SKM-1 treated with dmso at 0.1 percent for 144 hours (cell line): ENCODE measurements at regions not wholly inside any gene's neighbourhood (a gene's known extent, or its start where the extent isn't known, plus 50 kb on each side); places are given as distances from the start of the nearest gene placed in this dataset.

Source experiments
- DNase-seq: peaks from one replicate; lab custom pipeline; 2025; ENCODE audit not compliant: unreplicated experiment; lab: John Stamatoyannopoulos, UW

- no peak for DNase-seq
Measured at GRCh38 chr4:28709891-28710290, 1849.2 kb downstream of the STIM2 start.

GRCh38 chr4:28723371-28723770 is 1862.7 kb downstream of the STIM2 start:
- no peak for DNase-seq

- DNase-seq: no peak
Measured at GRCh38 chr4:28724239-28724638, 1863.6 kb downstream of the STIM2 start.

DNA sequence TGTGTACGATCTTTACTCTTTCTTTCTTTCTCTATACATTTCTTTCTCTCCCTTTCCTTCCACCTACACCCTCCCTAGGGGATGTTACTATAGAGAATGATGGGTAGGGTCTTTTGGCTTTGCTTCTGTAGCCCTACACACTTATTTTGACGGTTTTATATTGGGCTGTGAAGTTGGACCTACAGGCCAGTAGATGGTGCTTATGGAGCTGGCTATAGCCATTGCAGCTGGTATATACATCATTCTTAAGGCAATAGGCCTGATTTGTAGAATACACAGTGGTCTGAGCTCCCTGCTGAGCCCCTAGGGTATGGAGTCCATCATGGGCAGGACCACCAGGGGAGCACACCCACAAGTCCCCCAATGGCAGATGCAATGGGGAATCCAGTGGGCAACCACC is 1869.7 kb downstream of the STIM2 start:
- DNase-seq: no peak

DNA sequence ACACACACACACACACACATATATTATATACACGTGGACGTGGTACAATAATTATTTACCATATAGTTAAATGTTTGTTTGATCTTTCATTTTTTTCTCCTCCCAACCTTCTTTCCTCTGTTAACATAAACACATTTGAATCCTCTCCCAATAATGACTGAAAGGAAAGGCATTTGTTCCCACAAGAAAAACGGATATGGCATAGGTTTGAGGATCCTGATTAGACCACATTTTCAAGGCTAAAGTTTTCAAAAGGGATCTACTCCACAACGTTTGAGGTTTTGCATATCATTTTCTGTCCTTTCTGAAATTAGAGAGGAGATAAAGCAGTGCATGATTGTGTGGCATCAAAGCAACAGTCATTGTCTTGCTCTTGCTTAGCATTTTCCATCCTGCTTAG is 1883.4 kb downstream of the STIM2 start:
- DNase-seq: no peak

- DNase-seq: no peak
Measured at GRCh38 chr4:28754376-28754775, 1893.7 kb downstream of the STIM2 start.

DNA sequence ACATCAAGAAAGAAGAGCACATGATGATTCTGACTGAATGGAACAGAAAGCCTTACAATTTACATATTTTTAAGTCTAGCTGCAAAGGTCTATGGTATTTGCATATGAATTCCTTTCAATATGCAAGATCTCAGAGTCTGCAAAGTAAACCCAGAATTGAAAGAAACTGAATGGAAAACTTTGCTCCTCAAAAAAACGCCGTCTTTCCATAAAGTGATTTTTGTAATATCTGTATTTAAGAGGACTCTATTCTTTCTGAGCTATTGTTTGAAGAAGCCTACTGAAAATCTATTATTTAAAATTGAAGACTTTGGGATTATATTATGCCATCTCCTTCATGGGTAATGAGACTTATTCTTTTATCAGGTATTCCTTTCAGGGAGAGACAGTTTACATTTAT is 1894.4 kb downstream of the STIM2 start:
- DNase-seq: no peak

- no peak for DNase-seq
Measured at GRCh38 chr4:28759064-28759463, 1898.4 kb downstream of the STIM2 start.

- DNase-seq: no peak
Measured at GRCh38 chr4:28760003-28760402, 1899.4 kb downstream of the STIM2 start.

DNA sequence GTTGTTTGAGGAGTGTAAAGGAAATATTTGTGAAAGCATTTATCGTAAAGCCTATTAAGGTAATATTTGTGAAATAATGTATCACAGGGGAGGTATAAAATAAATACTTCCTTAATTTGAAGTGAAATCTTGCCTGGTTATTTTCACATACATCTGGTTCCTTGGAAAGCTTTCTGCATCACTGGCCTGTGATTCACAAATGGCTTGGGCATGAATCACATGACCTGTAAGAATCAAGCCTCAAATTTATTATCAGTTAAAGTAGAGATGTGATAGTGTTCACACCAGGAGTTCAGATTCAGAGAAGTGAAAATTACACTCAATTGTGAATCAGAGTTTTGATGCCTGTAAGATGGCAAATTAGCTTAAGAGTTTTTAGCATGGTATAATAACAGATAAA is 1911.4 kb downstream of the STIM2 start:
- no peak for DNase-seq

GRCh38 chr4:28772788-28773187 is 1912.1 kb downstream of the STIM2 start:
- no peak for DNase-seq

DNA sequence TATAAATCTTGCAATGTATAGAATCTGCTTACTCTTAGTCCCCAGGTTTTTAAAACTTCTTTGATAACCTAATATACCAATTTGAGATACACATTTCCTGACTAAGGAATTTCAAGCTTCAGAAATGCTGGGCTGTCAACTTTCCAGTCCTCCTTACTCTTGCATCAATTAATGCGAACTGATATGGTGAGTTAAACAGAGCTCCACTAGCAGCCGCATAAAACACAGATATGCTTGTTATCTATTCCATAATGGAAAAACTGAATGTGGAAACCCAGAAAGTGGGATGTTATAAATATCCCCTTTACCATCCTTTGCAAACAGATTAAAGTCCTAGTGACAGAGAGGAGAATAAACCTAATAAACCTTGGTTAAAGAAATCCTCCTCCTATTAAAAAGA is 1913.7 kb downstream of the STIM2 start:
- no peak for DNase-seq

DNA sequence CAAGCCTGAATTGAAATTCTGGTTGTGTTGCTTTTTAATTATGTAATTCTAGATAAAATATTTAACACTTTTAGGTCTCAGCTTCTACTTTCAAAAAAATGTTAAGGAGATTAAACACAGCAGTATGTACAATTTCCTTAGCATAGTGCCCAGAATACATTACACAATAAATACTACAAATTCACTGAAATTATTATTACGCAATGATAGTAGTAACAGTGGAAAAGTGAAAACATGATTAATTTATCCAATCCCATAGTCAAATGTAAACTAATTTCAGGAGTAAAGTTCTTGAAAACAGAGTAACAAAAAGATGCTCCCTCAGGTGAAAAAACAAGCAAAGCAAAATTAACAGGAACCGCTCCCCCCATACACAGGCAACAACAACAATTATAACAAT is 1915.4 kb downstream of the STIM2 start:
- no peak for DNase-seq

GRCh38 chr4:28784188-28784587 is 1923.5 kb downstream of the STIM2 start:
- no peak for DNase-seq

DNA sequence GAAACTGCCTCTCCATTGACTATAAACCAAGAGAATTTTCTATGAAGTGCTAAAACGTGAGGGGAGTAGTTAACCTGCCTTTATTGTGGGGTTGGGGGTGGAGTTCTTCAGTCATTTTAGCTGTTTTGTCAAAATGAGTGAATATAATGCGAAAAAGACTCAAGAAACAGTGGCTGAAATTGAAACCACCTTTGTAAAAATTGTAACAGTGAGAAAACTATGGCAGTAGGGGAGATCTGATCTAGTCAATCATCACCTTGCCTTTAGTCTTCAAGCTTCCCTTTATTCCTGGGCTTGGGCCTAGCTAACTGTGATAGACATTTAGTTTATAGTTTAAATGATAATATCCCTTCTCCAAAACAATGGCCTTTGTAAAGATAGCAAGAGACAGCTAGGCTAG is 1927.3 kb downstream of the STIM2 start:
- no peak for DNase-seq

- no peak for DNase-seq
Measured at GRCh38 chr4:28788929-28789490, 1928.4 kb downstream of the STIM2 start.

DNA sequence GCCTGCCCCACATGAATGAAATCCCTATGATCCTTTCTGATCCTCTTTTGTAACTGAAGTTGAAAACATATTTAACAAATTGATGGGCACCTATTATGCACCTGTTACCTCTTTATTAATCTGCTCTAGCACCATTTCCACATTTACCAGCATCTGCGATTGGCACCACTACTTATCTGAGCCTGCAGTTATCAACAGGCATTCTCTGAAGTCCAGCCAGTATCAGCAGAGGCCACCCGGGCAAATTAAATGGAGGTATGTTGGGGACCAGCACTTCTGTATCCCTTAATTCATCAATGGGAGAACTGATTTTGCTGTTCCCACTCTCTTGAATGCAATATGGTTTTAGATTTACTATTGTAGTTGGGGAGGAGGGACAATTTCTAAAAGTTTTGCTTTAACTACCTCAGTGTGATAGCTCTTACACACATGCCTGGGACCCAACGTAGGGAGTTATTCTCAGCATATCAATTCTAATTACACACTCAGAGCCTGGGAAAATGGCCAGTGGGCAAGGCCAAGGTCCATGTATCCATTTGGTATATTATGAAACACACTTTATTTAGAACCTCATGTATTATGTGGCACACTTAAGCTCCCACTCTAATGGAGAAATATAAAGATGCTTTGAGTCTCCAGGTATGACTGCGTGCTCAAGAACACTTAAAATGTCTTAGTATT is 1927.1 kb upstream of the PCDH7 start:
- DNase-seq: no peak

GRCh38 chr4:28799696-28800095 is 1920.5 kb upstream of the PCDH7 start:
- DNase-seq: no peak

GRCh38 chr4:28811025-28811424 is 1909.1 kb upstream of the PCDH7 start:
- no peak for DNase-seq

DNA sequence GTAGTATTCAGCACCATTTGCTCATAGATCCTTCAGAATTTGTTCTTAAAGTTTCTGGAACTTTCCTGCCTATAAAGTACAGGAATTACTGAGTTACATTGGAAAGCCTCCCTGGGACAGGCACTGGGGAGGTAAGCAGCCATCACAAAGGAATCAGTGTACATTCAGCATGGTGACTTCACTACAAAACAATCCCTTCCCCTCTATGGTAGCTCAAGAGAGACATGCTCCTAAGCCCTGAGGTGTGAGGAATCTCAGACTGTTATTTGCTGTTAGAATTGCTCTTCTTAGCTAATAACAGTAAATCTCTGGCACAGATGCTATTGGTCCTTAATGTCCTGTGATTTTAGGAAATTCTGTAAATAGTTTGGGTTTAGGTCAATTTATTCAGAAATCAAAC is 1898.0 kb upstream of the PCDH7 start:
- DNase-seq: no peak

DNA sequence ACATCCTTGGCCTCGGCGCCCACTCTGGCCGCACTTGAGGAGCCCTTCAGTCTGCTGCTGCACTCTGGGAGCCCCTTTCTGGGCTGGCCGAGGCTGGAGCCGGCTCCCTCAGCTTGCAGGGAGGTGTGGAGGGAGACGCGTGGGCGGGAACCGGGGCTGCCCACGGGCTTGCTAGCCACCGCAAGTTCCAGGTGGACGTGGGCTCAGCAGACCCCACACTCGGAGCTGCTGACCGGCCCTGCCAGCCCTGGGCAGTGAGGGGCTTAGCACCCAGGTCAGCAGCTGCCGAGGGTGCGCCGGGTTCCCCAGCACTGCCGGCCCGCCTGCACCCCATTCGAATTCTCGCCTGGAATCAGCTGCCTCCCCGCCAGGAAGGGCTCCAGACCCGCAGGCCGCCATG is 1892.3 kb upstream of the PCDH7 start:
- DNase-seq: no peak

DNA sequence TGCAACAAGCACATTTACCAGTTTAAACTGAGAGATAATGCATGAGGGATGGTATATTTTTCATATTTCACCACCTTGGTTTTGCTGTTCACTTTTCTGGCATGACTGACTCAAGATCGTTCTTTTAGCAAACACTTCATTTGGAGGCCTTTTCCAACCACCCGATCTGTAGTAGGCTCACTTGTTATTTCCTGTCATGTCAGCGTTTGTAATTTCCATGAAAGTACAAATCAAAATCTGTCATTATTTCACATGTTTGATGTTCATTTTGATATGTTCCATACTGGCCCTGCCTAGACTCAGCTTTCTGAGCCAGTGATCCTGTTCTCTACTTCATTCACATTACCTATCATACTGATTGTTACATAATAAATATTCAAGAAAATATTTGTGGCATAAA is 1888.3 kb upstream of the PCDH7 start:
- no peak for DNase-seq

DNA sequence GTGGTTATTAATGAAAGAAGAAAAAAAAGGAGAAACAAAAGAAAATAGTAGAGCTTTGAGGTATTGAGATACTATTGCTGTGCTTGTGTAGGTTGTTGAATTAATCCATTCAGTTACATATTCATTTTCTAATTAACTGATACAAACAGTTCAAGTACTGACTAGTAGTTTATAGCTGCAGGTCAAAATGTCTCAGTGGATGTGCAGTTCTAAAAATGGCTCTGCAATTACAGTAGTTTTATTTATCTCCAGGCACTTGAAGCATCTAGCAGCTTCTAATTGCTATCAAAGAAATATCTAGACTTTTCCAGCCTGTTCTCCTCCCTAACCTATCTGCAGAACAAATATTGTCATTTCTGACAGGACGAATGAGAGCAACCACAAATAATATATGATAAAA is 1887.7 kb upstream of the PCDH7 start:
- no peak for DNase-seq
